Neural cell (in vitro differentiated cells): ENCODE measurements at regions not wholly inside any gene's neighbourhood (a gene's known extent, or its start where the extent isn't known, plus 50 kb on each side); places are given as distances from the start of the nearest gene placed in this dataset.

ENCODE experiments used
- EP300 ChIP-seq: fragments of 450-650 bp; conservative IDR thresholded peaks from 2 replicates; pipeline ENCODE4 v1.6.1; 2014; ENCODE audit warnings: antibody characterized with exemption, mild to moderate bottlenecking, moderate library complexity; ENCODE audit not compliant: poor library complexity, severe bottlenecking
- EZH2 ChIP-seq: fragments of 200-600, 300-800 bp; shearing (Covaris generic), sonication (generic); IDR thresholded peaks from 2 replicates; pipeline ENCODE4 v1.6.1; 2014; ENCODE audit warnings: antibody characterized with exemption, low read length, borderline replicate concordance, mild to moderate bottlenecking; ENCODE audit not compliant: insufficient read depth, poor library complexity, severe bottlenecking
- MXI1 ChIP-seq: fragments of 450-650 bp; conservative IDR thresholded peaks from 2 replicates; pipeline ENCODE4 v1.6.1; 2014; ENCODE audit warnings: antibody characterized with exemption, mild to moderate bottlenecking; ENCODE audit not compliant: poor library complexity, severe bottlenecking
- POLR2AphosphoS5 ChIP-seq: IDR thresholded peaks from 2 replicates; pipeline ENCODE4 v1.6.1; 2012
- RAD21 ChIP-seq: fragments of 450-650 bp; conservative IDR thresholded peaks from 2 replicates; pipeline ENCODE4 v1.6.1; 2014; ENCODE audit warnings: antibody characterized with exemption, mild to moderate bottlenecking, moderate library complexity
- SMC3 ChIP-seq: fragments of 450-650 bp; conservative IDR thresholded peaks from 2 replicates; pipeline ENCODE4 v1.6.1; 2014; ENCODE audit warnings: antibody characterized with exemption, mild to moderate bottlenecking, moderate library complexity; ENCODE audit not compliant: poor library complexity
- TAF1 ChIP-seq: IDR thresholded peaks from 2 replicates; pipeline ENCODE4 v1.6.1; 2012; ENCODE audit warnings: low read depth
- TF ChIP-seq, protein P1 (sequence below): fragments of 450-650 bp; IDR thresholded peaks from 2 replicates; pipeline ENCODE4 v1.5.1; 2014; ENCODE audit warnings: antibody characterized with exemption, mild to moderate bottlenecking, moderate library complexity; ENCODE audit not compliant: poor library complexity, severe bottlenecking
- TF ChIP-seq, protein P2 (sequence below): IDR thresholded peaks from 2 replicates; pipeline ENCODE4 v1.6.1; 2012; ENCODE audit warnings: borderline replicate concordance

DNA sequence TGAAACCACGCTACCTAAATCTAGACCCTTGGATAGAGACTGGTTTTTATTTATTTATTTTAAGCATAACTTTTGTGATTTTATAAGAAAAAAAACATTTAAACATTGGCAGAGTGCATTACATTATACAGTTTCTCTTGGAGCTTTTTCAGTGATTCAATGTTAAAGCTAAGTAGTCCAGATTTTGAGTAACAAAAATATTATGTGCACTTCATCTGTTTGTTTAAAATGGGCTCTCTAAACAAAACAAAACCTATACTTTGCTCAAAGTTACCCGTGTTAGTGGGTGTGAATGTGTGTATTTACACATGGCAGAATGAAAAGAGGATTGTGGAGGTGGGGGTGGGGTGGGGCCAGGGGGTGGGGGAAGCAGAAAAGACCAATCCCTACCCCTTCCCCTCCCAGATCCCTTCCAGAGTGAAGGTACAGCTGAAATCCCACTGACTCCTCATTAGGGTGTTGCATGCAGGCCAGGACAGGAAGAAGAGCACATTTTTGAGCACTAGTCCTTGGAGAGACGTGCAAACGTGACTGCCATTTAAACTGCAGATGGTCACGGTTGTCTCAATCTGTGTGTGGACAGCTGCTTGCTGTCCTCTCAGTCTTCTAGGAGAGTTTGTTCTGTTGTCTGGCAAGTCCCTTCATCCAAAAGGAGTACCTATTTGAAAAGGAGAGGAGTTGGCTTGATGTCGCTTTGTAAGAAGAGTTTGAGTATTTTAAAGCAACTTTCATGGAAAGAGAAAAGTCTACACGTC is 303.0 kb downstream of the ICOS start:
- TF ChIP-seq, protein P1, sequence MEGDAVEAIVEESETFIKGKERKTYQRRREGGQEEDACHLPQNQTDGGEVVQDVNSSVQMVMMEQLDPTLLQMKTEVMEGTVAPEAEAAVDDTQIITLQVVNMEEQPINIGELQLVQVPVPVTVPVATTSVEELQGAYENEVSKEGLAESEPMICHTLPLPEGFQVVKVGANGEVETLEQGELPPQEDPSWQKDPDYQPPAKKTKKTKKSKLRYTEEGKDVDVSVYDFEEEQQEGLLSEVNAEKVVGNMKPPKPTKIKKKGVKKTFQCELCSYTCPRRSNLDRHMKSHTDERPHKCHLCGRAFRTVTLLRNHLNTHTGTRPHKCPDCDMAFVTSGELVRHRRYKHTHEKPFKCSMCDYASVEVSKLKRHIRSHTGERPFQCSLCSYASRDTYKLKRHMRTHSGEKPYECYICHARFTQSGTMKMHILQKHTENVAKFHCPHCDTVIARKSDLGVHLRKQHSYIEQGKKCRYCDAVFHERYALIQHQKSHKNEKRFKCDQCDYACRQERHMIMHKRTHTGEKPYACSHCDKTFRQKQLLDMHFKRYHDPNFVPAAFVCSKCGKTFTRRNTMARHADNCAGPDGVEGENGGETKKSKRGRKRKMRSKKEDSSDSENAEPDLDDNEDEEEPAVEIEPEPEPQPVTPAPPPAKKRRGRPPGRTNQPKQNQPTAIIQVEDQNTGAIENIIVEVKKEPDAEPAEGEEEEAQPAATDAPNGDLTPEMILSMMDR: no peak
- TF ChIP-seq RAD21 (no peak), POLR2AphosphoS5 (no peak), EZH2 (no peak), EP300 (no peak), MXI1 (no peak), SMC3 (no peak), TAF1 (no peak)
- TF ChIP-seq, protein P2, sequence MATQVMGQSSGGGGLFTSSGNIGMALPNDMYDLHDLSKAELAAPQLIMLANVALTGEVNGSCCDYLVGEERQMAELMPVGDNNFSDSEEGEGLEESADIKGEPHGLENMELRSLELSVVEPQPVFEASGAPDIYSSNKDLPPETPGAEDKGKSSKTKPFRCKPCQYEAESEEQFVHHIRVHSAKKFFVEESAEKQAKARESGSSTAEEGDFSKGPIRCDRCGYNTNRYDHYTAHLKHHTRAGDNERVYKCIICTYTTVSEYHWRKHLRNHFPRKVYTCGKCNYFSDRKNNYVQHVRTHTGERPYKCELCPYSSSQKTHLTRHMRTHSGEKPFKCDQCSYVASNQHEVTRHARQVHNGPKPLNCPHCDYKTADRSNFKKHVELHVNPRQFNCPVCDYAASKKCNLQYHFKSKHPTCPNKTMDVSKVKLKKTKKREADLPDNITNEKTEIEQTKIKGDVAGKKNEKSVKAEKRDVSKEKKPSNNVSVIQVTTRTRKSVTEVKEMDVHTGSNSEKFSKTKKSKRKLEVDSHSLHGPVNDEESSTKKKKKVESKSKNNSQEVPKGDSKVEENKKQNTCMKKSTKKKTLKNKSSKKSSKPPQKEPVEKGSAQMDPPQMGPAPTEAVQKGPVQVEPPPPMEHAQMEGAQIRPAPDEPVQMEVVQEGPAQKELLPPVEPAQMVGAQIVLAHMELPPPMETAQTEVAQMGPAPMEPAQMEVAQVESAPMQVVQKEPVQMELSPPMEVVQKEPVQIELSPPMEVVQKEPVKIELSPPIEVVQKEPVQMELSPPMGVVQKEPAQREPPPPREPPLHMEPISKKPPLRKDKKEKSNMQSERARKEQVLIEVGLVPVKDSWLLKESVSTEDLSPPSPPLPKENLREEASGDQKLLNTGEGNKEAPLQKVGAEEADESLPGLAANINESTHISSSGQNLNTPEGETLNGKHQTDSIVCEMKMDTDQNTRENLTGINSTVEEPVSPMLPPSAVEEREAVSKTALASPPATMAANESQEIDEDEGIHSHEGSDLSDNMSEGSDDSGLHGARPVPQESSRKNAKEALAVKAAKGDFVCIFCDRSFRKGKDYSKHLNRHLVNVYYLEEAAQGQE: no peak
